ENCODE measurements at regions not wholly inside any gene's neighbourhood (a gene's known extent, or its start where the extent isn't known, plus 50 kb on each side); places are given as distances from the start of the nearest gene placed in this dataset.
A peak's percentile ranks its signal among the peaks of the same experiment; 100 is the strongest.

DNA sequence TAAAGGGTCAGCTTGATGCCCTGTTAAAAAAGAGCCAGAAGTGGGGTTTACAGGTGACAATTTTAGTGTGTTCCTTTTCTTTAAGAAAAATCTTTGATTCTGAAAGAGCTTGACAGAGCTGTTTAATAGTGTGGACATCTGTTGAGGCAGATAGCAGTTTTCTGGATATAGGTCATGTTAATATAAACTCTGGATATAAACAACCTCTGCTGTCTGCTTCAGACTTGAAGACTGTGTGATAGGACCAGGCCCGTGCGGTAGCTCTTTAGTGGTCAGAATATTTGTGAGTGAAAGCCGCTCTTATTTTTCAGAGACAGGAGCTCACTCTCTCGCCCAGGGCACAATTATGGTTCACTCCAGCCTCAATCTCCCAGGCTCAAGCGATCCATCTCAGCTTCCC is 439.9 kb upstream of the RGS6 start:
- DNase-seq (ENCODE audit: low spot score), result no peak

DNA sequence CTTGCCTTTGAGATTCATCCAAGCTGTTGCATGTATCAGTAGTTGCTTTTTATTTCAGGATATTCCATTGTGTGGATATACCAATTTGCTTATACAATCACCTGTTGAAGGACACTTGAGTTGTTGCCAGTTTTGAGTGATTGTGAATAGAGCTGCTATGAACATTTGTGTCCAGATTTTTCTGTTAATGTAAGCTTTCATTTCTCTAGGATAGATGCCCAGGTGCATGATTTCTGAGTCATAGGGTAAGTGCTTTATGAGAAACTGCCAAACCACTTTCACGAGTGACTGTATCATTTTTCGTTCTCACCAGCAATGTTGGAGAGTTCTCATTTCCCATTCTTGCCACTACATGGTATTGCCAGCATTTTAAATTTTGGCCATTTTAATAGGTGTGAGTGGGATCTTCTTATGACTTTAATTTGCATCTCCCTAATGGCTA is 434.6 kb upstream of the RGS6 start:
- peak; percentile 37 for DNase-seq (ENCODE audit: low spot score)

DNA sequence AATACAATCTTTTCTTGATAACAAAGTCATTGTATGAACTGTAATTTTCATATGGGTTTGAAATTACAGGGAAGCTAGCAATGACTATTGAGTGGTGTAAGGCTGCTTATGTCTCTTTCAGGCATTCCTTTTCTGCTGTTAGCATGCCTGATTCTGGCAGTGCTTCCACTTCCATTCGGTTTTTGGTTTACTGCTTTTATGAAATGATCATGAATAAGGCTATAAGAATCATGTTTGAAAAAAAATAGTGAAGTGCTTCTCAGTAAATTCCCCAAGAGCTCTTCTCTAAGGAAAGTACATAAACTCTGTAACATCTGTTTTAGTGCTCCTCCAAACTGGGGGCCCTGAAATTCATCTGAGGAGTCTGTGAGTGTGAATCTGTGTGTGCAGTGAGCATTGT is 434.0 kb upstream of the RGS6 start:
- DNase-seq (ENCODE audit: low spot score), result no peak

- DNase-seq (ENCODE audit: low spot score), result no peak
These were observed 433.2 kb upstream of the RGS6 start for GRCh38 chr14:71499018-71499417.

- DNase-seq (ENCODE audit: low spot score), result no peak
These were observed 424.5 kb upstream of the RGS6 start for GRCh38 chr14:71507681-71508080.

DNA sequence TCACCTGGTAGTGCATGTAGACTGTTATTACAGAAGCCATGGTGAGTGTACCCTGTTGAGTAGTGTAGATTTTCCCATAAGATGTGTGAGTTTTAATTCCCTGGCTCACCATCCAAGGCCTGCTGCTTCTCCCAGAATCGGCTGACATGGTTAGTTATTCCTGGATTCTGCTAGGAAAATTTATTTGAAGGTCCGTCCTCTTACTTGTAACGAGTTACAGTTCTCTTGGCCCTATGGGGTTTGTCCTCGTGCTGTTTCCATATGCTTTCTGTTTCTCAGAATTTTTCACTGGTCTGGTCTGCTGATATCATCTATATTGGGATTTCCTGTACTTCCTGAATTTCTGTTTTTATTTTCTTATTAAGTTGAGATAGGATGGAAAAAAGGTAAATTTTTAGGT is 423.3 kb upstream of the RGS6 start:
- no peak for DNase-seq (ENCODE audit: low spot score)

GRCh38 chr14:71511152-71511551 is 421.1 kb upstream of the RGS6 start:
- no peak for DNase-seq (ENCODE audit: low spot score)

- DNase-seq (ENCODE audit: low spot score), result no peak
These were observed 417.0 kb upstream of the RGS6 start for GRCh38 chr14:71514941-71515919.

DNA sequence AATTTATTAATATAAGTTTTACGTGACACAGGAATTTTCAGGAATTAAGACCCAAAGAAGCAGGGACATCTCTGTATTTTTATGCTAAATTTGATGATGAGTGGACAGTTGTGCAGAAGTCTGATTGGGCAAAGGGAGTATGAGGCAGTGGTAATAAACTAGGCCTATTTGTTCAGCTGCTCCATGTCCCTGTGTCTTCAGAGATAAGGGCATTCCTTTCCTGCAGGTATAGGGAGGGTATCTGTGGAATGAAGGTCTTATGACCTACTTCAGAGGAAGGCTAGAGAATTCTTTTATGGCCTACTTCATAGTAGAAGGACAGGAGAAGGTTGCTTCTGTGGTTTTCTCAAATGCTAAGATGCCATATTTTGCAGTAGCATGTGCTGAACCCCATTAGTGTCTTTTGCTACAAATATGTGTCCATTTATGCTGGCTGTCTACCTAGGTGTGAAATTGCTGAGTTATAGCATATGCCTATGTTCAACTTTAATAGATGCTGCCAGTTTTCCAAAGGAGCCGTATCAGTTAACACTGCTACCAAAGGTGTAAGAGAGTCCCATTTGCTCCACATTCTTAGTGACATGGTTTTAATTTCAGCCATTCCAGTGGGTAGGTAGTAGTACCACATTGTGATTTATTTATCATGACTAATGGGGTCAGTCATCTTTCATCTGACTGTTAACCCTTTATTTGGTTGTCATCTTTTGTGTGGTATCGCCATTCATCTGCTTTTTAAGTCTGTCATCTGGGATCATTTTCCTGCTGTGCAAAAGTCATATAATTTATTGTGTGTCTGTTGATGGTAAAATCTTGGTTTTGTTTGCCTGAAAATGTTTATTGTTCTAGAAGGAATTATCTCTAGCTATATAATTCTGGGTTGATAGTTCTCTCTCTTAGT is 410.7 kb upstream of the RGS6 start:
- DNase-seq (ENCODE audit: low spot score), result peak; percentile 57

DNA sequence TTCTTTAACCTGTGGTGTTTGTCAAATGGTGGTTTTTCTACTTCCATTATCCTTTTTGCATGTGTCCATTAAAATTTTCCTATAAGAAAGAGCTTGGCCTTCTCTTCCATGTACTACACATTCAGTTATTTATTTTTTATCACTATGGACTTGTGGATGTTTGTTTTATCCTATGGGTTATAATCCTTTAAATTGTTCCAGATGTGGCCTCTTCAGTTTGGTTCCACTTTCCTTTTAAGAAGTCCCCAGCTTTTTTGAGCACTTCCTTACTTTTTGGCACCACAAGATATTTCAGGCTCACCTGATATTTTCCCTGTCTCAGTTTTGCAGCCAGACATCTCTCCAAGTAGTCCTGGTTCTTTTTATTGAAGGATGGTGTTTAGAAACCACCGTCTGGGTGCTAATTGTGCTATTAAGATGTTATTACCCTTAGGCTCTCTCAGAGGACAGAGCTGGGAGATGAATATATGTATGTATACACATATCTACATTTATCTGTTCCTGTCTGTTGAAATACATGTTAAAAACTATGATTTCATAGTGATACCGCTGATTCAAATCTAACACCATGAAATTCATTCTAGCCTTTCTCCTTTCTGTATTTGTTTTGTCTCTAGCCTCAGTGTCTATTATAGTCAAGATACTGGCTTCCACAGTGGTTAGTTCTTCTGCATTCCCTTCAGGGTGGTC is 408.5 kb upstream of the RGS6 start:
- DNase-seq (ENCODE audit: low spot score), result no peak

DNA sequence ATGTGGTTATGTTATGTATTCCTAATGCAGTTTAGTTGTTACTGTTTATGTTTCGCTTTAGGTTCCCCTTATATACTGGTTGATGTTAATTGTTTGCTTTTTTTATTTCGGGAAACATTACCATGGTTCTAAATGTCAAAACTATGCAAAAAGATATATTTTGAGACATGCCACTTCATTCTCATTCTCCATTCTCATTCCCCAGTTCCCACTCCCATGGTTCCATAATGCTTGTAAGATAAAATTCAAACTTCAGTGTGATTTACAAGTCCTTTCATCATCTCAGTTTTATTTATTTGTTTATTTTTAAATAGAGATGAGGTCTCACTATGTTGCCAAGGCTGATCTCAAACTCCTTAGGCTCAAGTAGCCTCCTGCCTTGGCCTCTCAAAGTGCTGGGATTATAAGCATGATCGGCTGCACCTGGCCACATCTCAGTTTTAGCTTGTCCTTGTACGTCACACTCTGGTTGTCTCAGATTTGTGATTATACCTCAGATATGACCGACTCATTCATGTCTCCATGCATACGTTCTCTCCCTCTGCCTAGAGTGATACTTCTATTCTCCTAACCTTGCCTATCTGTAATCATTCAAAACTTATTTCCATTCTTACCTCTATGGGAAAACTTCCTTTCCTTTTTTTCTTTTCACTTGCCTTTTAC is 407.8 kb upstream of the RGS6 start:
- no peak for DNase-seq (ENCODE audit: low spot score)

- no peak for DNase-seq (ENCODE audit: low spot score)
These were observed 406.5 kb upstream of the RGS6 start for GRCh38 chr14:71525663-71526221.

DNA sequence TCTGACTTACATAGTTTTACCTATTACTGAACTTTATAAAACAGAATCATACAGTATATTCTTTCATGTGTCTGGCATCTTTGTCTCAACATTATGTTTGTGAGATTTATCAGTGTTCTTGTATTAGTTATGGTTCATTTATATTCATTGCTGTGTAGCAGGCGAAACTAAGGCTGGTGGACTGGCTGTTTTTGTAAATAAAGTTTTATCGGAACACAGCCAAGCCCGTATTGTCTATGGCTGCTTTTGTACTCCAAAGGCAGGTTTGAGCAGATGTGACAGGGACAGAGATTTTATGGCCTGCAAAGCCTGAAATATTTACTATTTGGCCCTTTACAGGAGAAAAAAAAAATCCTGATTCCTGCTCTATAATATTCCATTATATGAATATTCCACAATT is 405.8 kb upstream of the RGS6 start:
- no peak for DNase-seq (ENCODE audit: low spot score)

DNA sequence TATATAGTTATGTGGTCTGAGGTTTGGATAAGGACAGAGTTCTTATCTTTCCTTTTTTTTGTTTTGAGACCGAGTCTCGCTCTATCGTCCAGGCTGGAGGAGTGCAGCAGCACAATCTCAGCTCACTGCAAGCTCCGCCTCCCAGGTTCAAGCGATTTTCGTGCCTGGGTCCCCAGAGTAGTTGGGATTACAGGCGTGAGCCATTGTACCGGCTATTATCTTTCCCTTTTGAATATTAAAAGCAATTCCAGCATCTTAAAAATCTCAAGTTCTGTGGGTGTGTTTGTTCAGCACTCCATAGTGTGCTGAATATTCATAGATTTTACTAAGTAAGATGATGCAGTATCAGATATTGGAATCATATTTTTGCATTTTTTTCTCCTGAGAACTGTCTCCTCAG is 404.4 kb upstream of the RGS6 start:
- DNase-seq (ENCODE audit: low spot score), result no peak

GRCh38 chr14:71529848-71530247 is 402.4 kb upstream of the RGS6 start:
- DNase-seq (ENCODE audit: low spot score), result no peak

DNA sequence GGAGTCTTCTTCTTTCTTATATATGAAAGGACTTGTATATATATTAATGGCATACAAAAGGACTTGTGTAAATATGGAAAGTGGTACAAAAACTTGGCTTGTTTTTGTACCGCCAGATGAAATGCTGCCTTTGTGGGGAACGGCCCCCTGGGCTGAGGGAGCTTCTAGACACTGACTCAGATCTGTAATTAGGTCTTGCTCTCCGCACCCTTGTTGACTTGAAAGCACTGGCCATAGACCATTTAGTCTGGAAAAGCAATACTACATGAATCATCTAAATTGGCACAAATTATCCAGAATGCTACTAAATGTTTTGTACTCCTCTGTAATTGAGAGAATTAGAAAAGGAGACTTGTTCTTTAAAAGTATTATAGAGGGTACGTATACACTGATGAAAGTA is 399.9 kb upstream of the RGS6 start:
- DNase-seq (ENCODE audit: low spot score), result peak; percentile 31

DNA sequence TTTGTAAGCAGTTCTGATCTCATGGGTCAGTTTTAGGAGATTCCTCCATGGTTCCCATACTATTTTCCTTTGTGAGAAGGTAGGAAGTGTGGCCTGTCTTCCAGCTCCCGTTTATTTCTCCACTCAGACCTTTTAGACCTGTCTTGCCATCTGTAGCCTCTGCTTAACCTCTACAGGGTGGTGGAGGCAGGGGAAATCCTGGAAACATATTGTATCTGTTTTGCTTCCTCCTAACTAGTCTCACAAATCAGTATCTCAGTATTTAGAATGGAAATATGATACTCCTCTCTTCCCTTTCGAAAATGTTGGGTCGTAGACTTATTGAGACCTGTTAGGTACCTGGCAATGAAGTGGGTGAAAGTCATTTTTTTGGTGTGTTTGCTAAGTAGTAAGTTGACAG is 399.4 kb upstream of the RGS6 start:
- DNase-seq (ENCODE audit: low spot score), result no peak

DNA sequence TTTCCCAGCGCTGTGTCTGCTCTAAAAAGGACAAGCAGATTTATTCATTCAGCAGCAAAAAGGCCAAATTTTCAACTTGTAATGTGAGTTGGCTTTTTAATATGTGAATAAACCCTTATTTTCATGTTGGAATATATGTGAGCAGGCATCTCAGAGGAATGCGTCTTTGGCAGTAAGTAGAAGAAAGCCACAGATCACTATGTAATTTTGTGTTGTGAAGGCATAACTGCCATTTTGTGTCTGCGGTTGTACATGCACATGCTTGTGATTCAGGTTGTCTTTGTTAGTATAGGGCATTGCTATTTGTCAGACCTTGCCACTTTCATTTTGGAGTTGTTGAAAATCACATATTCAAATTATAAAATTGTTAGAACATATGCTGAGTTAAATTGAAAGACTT is 398.8 kb upstream of the RGS6 start:
- no peak for DNase-seq (ENCODE audit: low spot score)

DNA sequence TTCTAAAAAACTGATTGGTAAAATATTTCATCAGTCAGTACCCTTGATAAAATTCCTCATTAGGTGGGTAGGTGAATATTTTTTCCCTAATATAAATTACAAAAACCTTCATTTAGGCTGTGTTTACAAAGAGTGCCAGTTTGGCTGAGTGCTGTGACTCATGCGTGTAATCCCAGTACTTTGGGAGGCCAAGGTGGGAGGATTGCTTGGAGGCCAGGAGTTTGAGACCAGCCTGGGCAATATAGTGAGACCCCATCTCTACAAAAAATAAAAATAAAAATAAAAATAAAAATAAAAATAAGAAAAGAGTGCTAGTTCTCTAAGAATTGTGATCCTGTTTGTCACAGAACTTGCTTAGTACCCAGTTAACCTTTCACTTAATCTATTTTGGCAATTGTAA is 398.4 kb upstream of the RGS6 start:
- no peak for DNase-seq (ENCODE audit: low spot score)

DNA sequence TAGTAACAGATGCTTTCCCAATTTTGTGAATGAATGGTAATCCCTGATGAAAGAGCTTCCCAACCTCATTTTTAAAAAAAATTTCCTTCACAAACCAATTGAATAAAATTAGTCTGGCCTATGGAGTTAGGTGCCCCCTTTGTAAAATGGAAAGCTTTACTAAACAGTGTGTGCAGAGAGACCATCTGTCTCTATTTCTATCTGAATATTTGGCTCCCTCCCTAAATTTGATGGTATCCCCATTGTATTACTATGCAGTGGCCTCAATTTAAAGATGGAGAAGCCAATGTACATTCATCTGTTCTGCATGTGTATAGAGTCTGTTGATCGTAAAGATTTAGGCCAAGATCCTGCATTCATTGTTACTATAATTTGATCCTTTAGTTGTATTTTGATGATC is 397.7 kb upstream of the RGS6 start:
- DNase-seq (ENCODE audit: low spot score), result no peak

GRCh38 chr14:71536015-71536740 is 396.1 kb upstream of the RGS6 start:
- no peak for DNase-seq (ENCODE audit: low spot score)

Measured in A172 (cell line).